GM21825 (cell line): ENCODE measurements at regions not wholly inside any gene's neighbourhood (a gene's known extent, or its start where the extent isn't known, plus 50 kb on each side); places are given as distances from the start of the nearest gene placed in this dataset.

ENCODE experiments used
- ATAC-seq: cut with Tn5 transposase; IDR thresholded peaks from one replicate; pipeline ENCODE4 v1.9.1; 2021; ENCODE audit warnings: mild to moderate bottlenecking, moderate library complexity; ENCODE audit not compliant: unreplicated experiment

DNA sequence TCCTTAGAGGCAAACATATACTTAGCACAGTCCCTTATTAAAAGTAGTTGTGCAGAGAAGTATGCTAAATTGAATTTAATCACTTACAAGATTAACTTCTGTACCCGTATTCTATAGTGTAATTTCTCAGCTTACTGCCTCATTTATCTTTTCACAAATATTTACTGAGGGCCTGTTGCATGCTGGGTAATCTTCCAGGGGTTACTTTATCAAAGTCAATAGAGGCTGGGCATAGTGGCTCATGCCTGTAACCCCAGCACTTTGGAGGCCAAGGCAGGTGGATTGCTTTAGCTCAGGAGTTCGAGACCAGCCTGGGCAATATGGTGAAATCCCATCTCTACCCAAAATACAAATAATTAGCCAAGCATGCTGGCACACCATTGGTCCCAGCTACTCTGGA is 111.7 kb upstream of the RAB27B start:
- no peak for ATAC-seq

DNA sequence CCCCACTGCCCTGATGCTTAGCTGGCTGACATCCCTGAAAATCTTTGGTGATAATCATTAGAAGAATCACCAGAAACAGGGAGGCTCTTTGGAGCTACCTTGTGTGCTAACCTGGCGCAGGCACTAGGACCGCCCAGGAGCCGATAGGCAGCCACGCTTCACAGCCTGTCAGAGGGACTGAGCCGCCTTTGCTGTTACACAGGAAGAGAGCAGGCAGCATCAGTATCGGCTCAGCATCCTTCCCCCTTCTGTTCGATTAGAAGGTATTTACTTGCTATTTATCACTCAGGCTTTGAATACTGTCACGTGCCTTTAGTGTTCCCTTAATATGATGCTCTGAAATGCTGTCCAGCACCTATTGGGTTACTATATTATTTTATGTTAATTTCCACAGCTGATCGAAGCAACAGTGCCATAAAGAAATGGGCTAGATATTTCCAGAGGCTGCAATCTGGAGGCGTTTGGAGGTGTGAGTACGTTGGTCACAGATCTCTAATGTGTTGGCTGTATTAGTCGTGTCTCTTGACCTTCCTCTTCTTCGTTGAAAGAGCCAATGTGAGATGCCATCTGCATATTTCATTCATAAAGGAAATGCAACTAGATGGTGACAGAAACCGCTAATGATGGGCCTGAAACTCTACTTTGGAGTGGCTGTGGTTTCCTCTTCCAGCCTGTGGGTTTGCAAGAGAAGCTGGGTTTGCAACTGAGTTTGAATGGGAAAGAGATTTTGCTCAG is 110.4 kb upstream of the RAB27B start:
- ATAC-seq = peak; percentile 89

DNA sequence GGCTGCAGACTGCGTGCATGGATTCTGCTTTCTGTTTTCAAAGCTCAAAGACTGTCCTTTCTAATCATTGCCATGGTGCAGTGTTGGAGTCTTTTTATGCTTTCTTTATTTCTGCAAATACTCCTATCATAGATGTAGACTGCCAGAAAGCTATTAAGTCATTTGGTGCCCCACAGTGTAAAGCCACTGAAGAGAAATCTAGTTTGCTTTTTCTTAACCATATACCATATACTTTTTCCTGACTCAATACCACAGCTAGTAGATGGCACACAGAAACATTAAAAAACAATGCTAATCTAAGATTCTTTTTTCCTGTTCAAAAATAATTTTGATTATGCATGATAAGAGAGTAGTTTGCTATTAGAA is 109.9 kb upstream of the RAB27B start:
- no peak for ATAC-seq

DNA sequence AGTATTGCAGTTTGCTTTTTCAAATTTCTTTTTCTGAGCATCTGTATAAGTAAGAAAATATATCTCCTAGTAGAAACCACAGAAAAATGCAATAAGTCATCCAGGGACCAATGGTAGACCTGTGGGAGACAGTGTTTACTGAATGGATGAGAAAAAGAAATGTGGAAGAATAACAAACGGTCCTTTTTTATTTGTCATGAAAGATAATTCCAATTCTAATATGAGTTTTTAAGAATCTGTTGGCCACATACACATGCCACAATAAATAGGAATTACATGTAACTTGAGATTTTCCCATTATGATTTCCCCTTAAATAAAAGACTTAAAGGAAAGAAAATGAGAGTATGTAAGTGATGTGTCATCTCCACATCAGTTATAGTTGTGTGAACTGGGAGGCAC is 107.7 kb upstream of the RAB27B start:
- ATAC-seq = no peak

DNA sequence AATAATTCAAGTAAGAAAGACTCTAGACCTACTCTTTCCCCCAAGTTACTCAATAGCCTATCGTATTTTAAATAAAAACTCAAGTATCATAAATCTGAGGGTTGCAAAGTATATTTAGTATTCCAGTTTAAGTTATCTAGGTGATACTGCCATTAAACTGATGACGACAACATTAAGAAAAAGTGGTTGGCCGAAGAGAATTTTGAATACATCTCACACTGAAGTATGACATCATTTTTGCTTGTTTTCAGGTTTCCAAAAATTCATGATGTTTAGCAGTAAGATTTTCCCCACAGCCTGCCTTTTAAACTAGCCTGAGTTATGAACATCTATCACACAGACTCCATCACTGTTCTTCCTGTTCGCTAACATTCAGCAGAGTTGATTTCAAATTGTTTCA is 102.1 kb upstream of the RAB27B start:
- no peak for ATAC-seq

DNA sequence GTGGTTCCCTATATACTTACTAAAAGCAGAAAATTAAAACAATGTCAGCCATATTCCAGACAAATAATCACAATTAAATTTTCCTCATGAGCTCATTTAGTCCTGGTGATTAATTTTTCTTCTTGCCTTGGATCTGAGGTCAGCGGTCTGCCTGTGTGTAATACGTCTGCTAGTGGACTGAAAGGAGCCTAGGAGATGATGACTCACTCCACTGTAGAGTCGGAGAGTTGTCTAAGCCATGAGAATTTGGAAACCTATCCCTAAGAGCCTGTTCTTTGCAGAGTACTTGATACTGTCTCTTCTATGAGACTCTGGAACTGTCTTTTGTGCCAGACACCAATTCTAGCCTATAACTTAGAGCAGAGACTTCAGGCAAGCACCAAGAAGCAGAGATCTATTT is 94.2 kb upstream of the RAB27B start:
- ATAC-seq = no peak

DNA sequence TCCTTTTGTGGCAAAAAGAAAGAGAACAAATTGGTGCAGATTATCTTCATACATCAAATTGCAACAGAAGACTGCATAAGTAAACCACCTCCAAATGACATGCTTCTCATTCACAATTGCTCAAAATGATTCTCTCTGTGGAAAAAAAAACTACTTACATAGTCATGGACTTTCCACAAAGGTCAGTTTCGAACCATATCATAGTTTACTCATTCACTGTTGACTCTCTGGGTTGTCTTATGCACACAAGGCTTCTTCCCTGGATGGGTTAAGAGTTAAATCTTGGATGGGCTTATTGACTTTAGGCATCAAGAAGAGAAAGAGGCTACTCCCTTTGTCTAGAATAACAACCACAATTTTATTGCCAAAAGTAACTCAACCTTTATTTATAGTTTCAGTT is 91.3 kb upstream of the RAB27B start:
- ATAC-seq = no peak

DNA sequence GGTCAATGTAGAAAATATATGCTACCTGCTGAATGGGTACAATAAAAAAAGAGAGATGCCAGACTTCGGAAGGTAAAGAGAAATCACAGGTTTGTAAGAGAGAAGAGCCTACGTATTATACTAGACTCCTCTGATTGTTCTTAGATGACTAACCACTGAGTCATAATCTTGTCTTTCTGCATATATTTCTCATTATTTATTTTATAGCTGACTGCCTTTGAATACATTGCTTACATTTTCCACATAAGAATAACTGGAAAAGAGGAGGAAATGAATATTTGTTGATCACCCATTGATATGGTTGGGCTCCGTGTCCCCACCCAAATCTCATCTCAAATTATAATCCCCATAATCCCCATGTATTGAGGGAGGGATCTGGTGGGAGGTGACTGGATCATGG is 90.3 kb upstream of the RAB27B start:
- no peak for ATAC-seq

DNA sequence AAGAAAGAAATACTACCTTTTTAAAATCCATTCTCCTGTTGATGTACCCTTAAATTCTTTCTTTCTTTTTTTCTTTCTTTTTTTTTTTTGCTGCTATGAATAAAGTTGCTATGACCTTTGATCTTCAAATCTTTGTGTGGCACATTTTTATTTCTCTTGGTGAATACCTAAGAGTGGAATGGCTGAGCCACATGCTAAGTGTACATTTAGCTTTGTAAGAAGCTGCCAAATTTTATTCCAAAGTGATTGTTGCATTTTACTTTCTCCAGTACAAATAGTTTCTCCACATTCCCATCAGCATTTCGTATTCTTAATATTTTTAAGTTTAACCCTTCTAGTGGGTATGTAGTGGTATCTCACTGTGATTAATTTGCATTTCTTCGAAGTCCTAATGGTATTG is 88.8 kb upstream of the RAB27B start:
- no peak for ATAC-seq

DNA sequence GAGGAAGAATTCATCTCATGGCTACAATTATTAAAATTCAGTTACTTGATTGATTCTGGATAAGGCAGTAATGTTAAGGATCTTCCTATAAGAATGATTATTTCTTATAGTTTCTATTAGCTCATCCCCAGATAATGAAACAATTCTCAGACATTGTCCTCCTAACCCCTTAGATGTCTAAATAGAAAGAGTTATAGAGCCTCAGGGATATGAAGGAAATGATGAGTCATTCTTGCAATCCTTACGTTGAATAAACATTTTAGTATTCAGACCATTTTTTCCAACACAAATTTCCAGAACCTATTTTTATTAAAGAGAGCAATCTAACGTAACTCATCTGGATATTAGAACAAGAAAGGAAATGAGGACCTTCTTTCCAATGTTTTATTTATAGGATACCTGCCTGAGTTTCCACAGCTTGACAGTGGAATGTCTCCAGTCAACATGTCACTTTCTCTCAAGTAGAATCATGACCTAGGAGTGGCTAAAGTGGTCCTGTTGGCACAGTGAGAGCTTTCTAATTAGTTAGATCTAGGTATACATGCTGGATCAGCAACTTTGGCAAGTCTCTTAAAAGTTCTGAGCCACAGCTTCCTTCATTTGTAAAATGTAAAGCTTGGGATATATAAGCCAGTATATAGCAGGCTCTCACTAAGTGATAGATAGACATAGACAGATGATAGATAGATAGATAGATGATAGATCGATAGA is 88.0 kb upstream of the RAB27B start:
- no peak for ATAC-seq

DNA sequence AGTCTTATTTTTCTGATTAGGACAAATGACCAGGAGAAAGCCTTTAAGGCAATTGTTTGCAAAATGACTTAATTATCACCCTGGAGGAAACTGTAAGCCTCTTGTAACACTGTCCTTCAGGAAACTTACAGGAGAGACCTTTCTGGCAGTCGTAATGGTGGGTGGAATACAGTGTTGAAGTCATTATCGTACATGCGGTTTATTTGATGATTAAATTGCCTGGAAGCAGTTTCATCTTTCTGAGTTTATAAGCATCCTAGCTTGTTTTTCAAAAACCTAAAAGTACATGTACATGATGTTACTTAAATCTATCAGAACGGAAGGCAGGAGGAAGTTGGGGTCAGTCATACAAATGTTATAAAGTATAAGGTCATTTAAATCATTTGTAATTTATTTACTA is 86.2 kb upstream of the RAB27B start:
- no peak for ATAC-seq

DNA sequence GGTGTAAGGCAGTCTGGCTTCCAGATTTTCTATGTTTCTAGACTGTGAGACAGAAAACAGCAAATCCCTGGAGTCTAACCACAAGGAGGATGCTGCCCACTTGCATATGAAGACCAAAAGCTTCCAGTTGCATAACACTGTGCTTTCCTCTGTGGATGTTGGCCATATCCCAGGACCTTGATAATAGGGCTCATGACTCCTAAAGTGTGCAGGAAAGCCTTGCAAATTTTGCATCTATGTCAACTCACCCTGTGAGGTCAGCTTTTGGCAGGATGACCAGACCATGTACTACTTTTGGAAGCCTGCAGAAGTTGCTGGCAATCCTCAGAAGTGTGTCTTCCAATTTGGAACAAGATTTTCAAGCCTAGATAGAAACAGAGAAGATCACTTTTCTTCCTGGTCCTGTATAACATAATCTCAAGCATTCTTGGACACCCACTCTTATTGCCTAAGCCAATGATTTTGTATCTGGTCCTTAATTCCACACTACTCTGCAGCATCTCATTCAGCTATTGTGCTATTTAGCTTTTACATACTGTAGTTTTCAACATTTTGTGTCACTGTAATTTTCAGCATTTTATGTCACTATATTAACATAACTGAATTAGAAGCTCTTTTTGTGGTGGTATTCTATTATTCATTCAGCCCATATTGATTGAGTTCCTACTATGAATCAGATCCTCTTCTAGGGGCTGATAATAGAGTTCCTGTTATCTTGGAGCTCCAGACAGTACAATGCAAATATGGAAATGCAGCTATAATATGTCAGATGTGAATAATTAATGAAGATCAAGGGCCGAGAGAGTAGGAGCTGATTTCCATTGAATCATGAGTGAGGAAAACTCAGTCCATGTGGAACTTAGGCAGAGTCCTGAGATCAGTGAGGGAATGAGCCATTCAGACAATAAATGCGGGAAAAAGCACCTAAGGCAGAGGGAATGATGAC is 85.3 kb upstream of the RAB27B start:
- no peak for ATAC-seq

DNA sequence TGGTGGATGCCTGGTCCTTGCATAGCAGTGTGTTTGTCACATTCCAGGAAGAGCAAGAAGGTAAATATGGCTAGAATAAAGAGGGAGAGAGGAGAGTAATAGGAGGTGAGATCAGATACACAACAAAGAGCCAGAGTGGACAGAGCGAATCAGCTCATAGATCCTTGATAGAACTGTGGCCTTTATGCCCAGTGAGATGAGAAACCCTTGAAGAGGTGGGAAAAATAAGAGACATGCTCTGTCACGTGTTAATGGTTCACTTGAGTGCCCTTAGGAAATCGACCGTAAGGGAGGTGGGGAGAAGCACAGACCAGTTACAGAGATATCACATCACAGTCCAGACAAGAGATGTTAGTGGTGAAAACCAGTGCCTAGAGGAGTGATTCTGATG is 84.7 kb upstream of the RAB27B start:
- no peak for ATAC-seq

DNA sequence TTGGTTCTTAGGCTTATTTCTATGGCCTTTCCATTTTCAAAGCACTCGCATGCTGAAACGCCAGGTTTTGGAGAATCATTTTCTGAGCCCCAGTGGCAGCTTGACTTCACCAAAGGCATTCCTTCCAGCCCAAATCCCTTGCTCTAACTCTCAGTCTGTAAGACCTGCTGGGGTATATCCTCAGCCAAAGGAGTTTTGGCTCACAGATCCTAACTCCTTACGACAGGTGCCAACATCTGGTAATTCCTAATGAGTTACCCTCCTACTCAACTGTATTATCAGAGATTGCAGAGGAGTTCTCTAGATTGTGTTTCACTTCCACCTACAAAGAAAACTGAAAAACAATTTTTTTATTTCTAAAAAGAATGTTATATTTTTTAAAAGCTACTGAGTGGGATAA is 79.0 kb upstream of the RAB27B start:
- no peak for ATAC-seq

DNA sequence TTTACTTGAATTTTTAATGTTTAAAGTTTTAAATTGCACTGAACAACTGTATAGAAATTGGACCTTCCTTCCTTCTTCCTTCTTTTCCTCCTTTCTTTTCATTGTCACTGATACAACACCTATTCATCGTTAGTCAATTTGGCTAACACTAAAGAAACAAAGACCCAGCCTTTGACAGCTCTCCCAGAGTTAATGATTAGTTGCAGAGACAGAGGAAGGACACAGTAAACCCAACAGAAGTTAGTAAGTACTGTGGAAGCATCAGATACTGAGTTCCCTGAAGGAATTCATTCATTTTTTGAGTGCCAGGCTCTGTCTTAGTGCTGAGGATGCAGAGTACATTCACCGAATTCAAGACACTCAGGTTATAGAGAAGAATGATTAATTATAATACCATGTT is 77.9 kb upstream of the RAB27B start:
- ATAC-seq = no peak

DNA sequence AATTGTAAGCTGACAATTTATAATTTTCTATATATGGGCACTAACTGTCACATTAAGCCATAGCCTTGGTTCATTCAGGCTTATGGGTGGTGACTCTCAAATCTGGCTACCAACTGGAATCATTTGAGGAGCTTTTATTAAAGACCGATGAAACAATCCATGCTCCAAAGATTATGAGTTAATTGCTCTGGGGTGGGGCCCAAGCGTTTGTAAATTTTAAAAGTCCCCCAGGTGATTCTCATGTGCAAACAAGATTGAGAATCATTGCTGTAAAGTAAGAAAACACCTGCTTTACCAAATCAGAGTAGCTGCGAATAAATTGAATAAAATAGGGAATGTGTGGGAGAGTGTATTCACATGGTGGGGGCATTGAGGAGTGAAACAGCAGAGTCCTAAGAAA is 76.1 kb upstream of the RAB27B start:
- ATAC-seq = no peak

DNA sequence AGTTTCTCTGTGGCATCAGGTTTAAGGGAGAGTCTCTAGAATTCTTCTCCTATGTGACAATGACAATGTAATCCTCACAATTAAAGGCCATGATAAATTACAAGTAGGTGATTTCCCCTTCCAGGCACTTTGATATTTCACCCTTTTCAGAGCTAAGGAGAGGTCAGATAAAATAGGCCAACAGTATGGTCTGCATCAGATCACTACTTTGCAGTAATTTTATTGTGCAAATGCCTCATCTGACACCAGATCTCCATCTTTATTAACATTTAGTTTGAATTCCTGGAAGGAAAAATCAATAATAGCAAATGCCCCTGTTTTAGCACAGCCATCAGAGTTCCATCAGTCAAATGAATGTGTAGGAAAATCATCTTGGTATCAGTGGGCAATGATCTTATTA is 72.8 kb upstream of the RAB27B start:
- no peak for ATAC-seq

DNA sequence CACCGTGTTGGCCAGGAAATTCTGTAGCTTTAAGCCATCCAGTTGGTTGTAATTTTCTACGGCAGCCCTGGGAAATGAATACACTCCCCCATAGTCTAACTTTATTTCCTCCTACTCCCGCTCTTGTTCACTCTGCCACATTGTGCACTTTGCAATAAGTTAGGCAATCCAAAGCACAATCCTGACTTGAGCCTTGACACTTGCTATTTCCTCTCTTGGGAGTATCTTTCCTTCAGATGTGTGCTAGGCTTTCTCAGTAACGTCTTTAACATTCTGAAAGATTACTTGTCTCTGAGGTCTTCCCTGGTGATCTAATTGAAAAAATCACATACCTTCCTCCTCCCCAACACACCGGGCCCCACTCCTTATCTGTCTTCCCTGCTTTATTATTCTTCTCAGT is 65.9 kb upstream of the RAB27B start:
- no peak for ATAC-seq

DNA sequence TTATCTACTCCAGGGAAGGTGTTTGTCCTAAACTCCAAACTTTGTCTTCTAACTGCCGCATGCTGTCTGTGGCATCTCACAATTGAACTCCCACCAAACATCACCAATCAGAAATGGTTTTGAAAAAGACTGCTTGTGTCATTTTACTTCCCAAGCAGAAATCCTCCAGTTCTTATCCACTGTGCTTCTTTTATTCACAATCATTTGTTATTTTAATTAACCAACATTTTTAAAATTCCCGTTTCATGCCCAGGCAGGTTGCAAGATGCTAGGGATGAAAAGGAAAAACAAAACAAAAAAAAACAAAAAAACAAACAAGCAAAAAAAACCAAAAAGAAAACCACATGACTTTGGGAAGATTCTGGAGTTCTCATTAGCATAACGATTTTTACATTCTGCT is 63.5 kb upstream of the RAB27B start:
- no peak for ATAC-seq

DNA sequence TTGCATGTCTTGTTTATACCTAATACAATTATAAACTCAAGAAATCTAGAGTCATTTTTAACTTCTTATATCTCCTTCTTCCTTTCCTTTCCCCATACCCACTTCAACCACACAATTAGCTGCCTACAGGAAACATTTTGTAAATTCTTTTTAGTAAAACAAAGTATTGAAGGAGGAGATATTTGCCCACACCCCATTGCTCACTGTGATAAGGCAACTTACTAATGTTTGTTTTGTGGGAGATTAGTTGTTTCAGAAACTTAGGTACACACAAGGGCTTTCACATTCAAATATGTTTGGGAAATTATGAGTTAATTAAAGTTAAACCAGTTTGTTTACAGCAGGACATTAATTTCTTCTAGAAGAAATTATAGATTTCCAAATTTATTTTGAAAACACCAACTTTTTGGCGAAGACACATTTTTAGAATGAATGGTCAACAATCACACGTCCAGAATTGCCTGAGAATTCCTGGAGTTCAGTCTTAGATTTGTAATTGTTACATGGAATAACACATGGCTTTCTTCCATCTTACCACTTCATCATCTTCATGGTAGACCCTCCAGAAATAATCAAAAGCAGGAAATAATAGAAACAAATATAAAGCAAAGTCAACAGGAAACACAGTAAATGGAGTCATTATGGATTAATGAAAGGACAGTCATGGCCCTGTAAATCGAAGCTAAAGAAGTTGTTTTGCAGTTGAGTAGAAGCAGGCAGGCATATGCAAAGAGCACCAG is 62.5 kb upstream of the RAB27B start:
- no peak for ATAC-seq

DNA sequence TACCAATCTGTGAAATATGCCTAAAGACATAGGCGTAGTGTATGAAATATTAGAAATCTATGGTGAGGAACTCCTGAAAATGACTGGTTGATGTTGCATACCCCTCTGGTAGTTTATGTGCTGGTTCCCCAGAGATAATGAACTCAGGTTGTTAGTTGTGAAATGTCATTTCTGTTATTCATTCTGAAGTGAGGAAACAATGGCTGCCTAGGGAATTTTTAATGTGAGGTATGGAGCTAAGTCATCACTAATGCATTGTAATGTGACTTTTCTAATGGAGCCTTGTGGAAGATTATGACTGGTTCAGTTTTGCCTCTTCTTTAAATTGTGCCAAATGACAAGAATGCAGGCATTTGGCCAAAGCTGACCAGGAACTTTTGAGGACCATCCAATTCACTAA is 61.6 kb upstream of the RAB27B start:
- no peak for ATAC-seq
